ENCODE measurements at regions not wholly inside any gene's neighbourhood (a gene's known extent, or its start where the extent isn't known, plus 50 kb on each side); places are given as distances from the start of the nearest gene placed in this dataset.

DNA sequence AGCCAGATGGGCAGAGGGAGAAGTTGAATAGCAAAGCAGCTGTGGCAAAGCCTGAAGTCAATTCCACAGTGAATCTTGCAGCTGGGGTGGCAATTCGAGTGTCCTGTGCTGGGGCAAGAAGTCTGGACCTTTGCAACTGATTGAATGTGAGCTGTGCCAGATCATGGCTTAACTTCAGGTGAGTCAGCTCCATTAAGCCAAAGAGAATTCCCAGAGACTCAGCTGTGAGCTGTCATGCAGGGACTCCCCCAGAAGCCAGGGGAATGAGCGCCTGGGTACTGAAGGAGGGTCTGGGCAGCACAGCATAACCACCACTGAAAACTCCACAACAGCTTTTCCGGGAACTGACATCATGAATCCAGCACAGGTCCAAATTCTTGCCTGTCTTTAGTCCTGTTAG is 153.5 kb upstream of the TRPC7 start:
- Histone ChIP-seq H3K79me2 (ENCODE audit: low read depth) (no peaks in the 10 kb centered on the region), H4K20me1 (ENCODE audit: low read depth) (no peaks in the 10 kb centered on the region), H3K4me3 (no peak overlapping the region), H3K27ac (no peak overlapping the region), H3K4me2 (no peak overlapping the region), H3K9ac (no peak overlapping the region), H3K9me3 (ENCODE audit: low read depth) (no peaks in the 10 kb centered on the region), H2AFZ (replicated peaks) (no peak overlapping the region), H3K4me1 (no peaks in the 10 kb centered on the region), H3F3A (ENCODE audit: low read depth) (no peaks in the 10 kb centered on the region), H3K36me3 (no peaks in the 10 kb centered on the region), H3K27me3 (no peaks in the 10 kb centered on the region)
- Mint-ChIP-seq H3K4me3 (no peak overlapping the region), H3K27ac (no peak overlapping the region), H3K4me1 (peaks cover 6% of the 10 kb centered on the region), H3K9me3 (no peaks in the 10 kb centered on the region), H3K36me3 (no peaks in the 10 kb centered on the region), H3K27me3 (ENCODE audit: insufficient read depth, low read depth) (no peaks in the 10 kb centered on the region)
- no peak for DNase-seq (ENCODE audit: low spot score)
- TF ChIP-seq EZH2 (IDR thresholded peaks at IDR 0.05) (no peak), EZH2phosphoT487 (IDR thresholded peaks at IDR 0.05) (no peak), CTCF (IDR thresholded peaks at IDR 0.05) (no peak)

GRCh38 chr5:136518174-136518573 is 152.8 kb upstream of the TRPC7 start:
- no peak overlapping the region for H3K4me2 ChIP-seq
- H3K9ac ChIP-seq, result no peak overlapping the region
- no peak overlapping the region for H2AFZ ChIP-seq (replicated peaks)
- Mint-ChIP-seq H3K4me3 (no peak overlapping the region), H3K27me3 (ENCODE audit: insufficient read depth, low read depth) (no peaks in the 10 kb centered on the region), H3K27ac (no peak overlapping the region), H3K36me3 (no peaks in the 10 kb centered on the region), H3K9me3 (no peaks in the 10 kb centered on the region), H3K4me1 (peaks cover 6% of the 10 kb centered on the region)
- no peaks in the 10 kb centered on the region for H3K36me3 ChIP-seq
- no peaks in the 10 kb centered on the region for H3K79me2 ChIP-seq (ENCODE audit: low read depth)
- H4K20me1 ChIP-seq (ENCODE audit: low read depth), result no peaks in the 10 kb centered on the region
- H3K27ac ChIP-seq, result no peak overlapping the region
- no peaks in the 10 kb centered on the region for H3K27me3 ChIP-seq
- no peak overlapping the region for H3K4me3 ChIP-seq
- H3K4me1 ChIP-seq, result no peaks in the 10 kb centered on the region
- TF ChIP-seq CTCF (IDR thresholded peaks at IDR 0.05), result no peak
- no peak for DNase-seq (ENCODE audit: low spot score)
- H3F3A ChIP-seq (ENCODE audit: low read depth), result no peaks in the 10 kb centered on the region
- H3K9me3 ChIP-seq (ENCODE audit: low read depth), result no peaks in the 10 kb centered on the region

DNA sequence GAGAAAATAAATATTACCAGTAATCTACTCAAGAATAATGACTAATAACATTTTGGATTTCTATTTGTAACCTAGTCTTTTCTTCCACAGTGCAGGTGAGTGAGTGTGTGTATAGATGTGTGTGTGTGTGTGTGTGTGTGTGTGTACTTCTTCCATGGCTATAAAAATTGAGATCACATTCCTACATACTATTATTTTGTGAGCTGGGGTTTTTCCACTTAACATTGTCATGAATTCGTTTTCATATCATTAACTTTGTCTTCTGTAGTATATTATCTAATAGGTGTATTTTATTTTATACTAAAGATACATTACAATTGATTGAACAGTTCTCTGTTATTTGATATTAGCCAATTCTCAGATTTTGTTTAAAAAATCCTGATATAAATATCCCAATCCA is 152.4 kb upstream of the TRPC7 start:
- Histone ChIP-seq H3F3A (ENCODE audit: low read depth) (no peaks in the 10 kb centered on the region), H3K4me3 (no peak overlapping the region), H3K4me2 (no peak overlapping the region), H3K9me3 (ENCODE audit: low read depth) (no peaks in the 10 kb centered on the region), H3K4me1 (no peaks in the 10 kb centered on the region), H2AFZ (replicated peaks) (no peak overlapping the region), H3K79me2 (ENCODE audit: low read depth) (no peaks in the 10 kb centered on the region), H3K36me3 (no peaks in the 10 kb centered on the region), H3K9ac (no peak overlapping the region), H3K27me3 (no peaks in the 10 kb centered on the region), H4K20me1 (ENCODE audit: low read depth) (no peaks in the 10 kb centered on the region), H3K27ac (no peak overlapping the region)
- no peak overlapping the region for H3K27ac Mint-ChIP-seq
- no peak overlapping the region for H3K4me3 Mint-ChIP-seq
- H3K9me3 Mint-ChIP-seq, result no peaks in the 10 kb centered on the region
- peaks cover 6% of the 10 kb centered on the region for H3K4me1 Mint-ChIP-seq
- TF ChIP-seq EZH2phosphoT487 (IDR thresholded peaks at IDR 0.05) (no peak), CTCF (IDR thresholded peaks at IDR 0.05) (no peak), EZH2 (IDR thresholded peaks at IDR 0.05) (no peak)
- no peak for DNase-seq (ENCODE audit: low spot score)
- no peaks in the 10 kb centered on the region for H3K36me3 Mint-ChIP-seq
- no peaks in the 10 kb centered on the region for H3K27me3 Mint-ChIP-seq (ENCODE audit: insufficient read depth, low read depth)

DNA sequence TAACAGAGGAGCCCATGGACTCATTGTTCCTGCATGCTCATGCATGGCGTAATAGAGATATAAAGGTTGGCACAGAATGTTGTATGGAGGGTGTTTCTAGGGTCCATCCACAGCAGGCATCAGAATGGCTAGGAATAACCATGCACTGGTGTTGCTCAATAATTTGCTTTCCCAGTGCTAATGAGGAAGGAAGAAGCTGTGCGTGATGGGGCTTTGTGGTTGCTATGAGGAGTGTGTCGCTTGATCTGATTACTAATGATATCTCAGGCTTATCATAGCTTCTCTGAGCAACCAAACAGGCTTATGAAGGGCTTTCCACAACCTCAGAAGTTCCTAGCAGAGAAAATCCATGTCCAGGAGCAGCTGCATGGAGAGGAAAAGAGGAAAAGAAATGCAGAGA is 151.3 kb upstream of the TRPC7 start:
- Mint-ChIP-seq H3K9me3 (no peaks in the 10 kb centered on the region), H3K27ac (no peak overlapping the region), H3K27me3 (ENCODE audit: insufficient read depth, low read depth) (peaks cover 1% of the 10 kb centered on the region), H3K4me3 (no peak overlapping the region), H3K36me3 (no peaks in the 10 kb centered on the region), H3K4me1 (peaks cover 6% of the 10 kb centered on the region)
- TF ChIP-seq EZH2 (IDR thresholded peaks at IDR 0.05), result no peak
- no peak for TF ChIP-seq EZH2phosphoT487 (IDR thresholded peaks at IDR 0.05)
- no peak for TF ChIP-seq CTCF (IDR thresholded peaks at IDR 0.05)
- H3K79me2 ChIP-seq (ENCODE audit: low read depth), result no peaks in the 10 kb centered on the region
- no peaks in the 10 kb centered on the region for H4K20me1 ChIP-seq (ENCODE audit: low read depth)
- no peaks in the 10 kb centered on the region for H3K9me3 ChIP-seq (ENCODE audit: low read depth)
- H3K27ac ChIP-seq, result no peak overlapping the region
- no peak overlapping the region for H3K9ac ChIP-seq
- no peaks in the 10 kb centered on the region for H3F3A ChIP-seq (ENCODE audit: low read depth)
- H3K4me3 ChIP-seq, result no peak overlapping the region
- no peak for DNase-seq (ENCODE audit: low spot score)
- H3K4me1 ChIP-seq, result no peaks in the 10 kb centered on the region
- H3K27me3 ChIP-seq, result no peaks in the 10 kb centered on the region
- peak overlapping the region; percentile 15 for H2AFZ ChIP-seq (replicated peaks)
- H3K4me2 ChIP-seq, result no peak overlapping the region
- H3K36me3 ChIP-seq, result no peaks in the 10 kb centered on the region

Measured in neural progenitor cell (in vitro differentiated cells).